Endothelial cell of umbilical vein (primary cell): ENCODE measurements at regions not wholly inside any gene's neighbourhood (a gene's known extent, or its start where the extent isn't known, plus 50 kb on each side); places are given as distances from the start of the nearest gene placed in this dataset.

ENCODE experiments used
- BruUV-seq: library from RNA; stranded (reverse); fragments of 400-500 nt; replicated peaks from 2 replicates; lab custom pipeline; 2021; lab: Mats Ljungman, UMichigan
- CTCF ChIA-PET: fragments of 300-600, 350-600 bp; sonication (Branson Sonifier 250); formaldehyde crosslinking; loops from one replicate; lab custom pipeline; 2021; ENCODE audit warnings: antibody characterized with exemption, inconsistent platforms; lab: Charles Lee
- POLR2A ChIA-PET: fragments of 300-600, 350-600 bp; sonication (Branson Sonifier 250); formaldehyde crosslinking; loops from one replicate; lab custom pipeline; 2021; ENCODE audit warnings: antibody characterized with exemption, inconsistent platforms; lab: Charles Lee
- DNase-seq: peaks from one replicate; pipeline ENCODE4 v3.0.0-alpha.2; 2011; ENCODE audit warnings: low read depth, low spot score
- FAIRE-seq: peaks from 2 replicates; lab custom pipeline; 2011; peaks lifted over from hg19 to GRCh38; lab: Jason Lieb, UNC
- H2AFZ ChIP-seq: 2 replicates; pipeline ENCODE4 v1.6.0; 2012; ENCODE audit warnings: low read depth, low read length, control low read depth, inconsistent platforms
- H3K27ac ChIP-seq: 2 replicates; pipeline ENCODE4 v1.5.1; 2011; ENCODE audit warnings: low read depth, mild to moderate bottlenecking, control low read depth, low read length, moderate library complexity; ENCODE audit not compliant: insufficient read depth
- H3K27me3 ChIP-seq, 2 experiments: 2 replicates each; pipeline versions ENCODE4 v1.6.0 to v1.6.1; 2011; ENCODE audit warnings: low read length in 2 of 2, mixed read lengths in 1 of 2; ENCODE audit not compliant: control insufficient read depth in 2 of 2, insufficient read depth in 2 of 2
- H3K36me3 ChIP-seq, 2 experiments: 2 replicates in 1 of 2; 3 replicates in 1 of 2; pipeline ENCODE4 v1.5.1; 2011; ENCODE audit warnings: low read length in 2 of 2, mild to moderate bottlenecking in 1 of 2, moderate library complexity in 1 of 2; ENCODE audit not compliant: control insufficient read depth in 2 of 2, insufficient read depth in 2 of 2; ENCODE audit errors: extremely low read depth in 1 of 2
- H3K4me1 ChIP-seq: 3 replicates; pipeline ENCODE4 v1.5.1; 2011; ENCODE audit warnings: mild to moderate bottlenecking, low read length; ENCODE audit not compliant: control insufficient read depth, insufficient read depth; ENCODE audit errors: extremely low read depth
- H3K4me2 ChIP-seq: 2 replicates; pipeline ENCODE4 v1.6.1; 2011; ENCODE audit warnings: low read length, control low read depth, mixed read lengths; ENCODE audit not compliant: insufficient read depth
- H3K4me3 ChIP-seq, 3 experiments: fragments of 200-600 bp in 1 of 3; sonication (generic), shearing (Covaris generic) in 1 of 3; replicated peaks in 1 of 3; 2 replicates each; pipeline ENCODE4 v1.5.1; 2011 to 2016; ENCODE audit warnings: control low read depth in 3 of 3, low read length in 3 of 3, mild to moderate bottlenecking in 2 of 3, inconsistent platforms in 1 of 3, low read depth in 1 of 3, moderate library complexity in 1 of 3; ENCODE audit not compliant: insufficient read depth in 1 of 3
- H3K79me2 ChIP-seq: 2 replicates; pipeline ENCODE4 v1.6.0; 2012; ENCODE audit warnings: low read length, inconsistent platforms; ENCODE audit not compliant: control insufficient read depth, insufficient read depth
- H3K9ac ChIP-seq: replicated peaks from 2 replicates; pipeline ENCODE3; 2011; ENCODE audit warnings: low read length, control low read depth; ENCODE audit not compliant: insufficient read depth; ENCODE audit errors: extremely low read depth
- H3K9me1 ChIP-seq: replicated peaks from 3 replicates; pipeline ENCODE4 v1.6.0; 2011; ENCODE audit warnings: mild to moderate bottlenecking, low read length; ENCODE audit not compliant: control insufficient read depth, insufficient read depth; ENCODE audit errors: extremely low read depth
- H3K9me3 ChIP-seq: replicated peaks from 2 replicates; pipeline ENCODE4 v1.5.1; 2012; ENCODE audit warnings: low read length, inconsistent platforms; ENCODE audit not compliant: control insufficient read depth, insufficient read depth
- H4K20me1 ChIP-seq: replicated peaks from 2 replicates; pipeline ENCODE3; 2011; ENCODE audit warnings: mild to moderate bottlenecking, low read length; ENCODE audit not compliant: control insufficient read depth, insufficient read depth; ENCODE audit errors: extremely low read depth
- EZH2 ChIP-seq: IDR thresholded peaks from 2 replicates; pipeline ENCODE4 v1.6.1; 2012; ENCODE audit warnings: borderline replicate concordance, low read depth, mild to moderate bottlenecking, moderate library complexity, low read length, inconsistent platforms; ENCODE audit not compliant: severe bottlenecking
- FOS ChIP-seq: IDR thresholded peaks from 2 replicates; pipeline ENCODE4 v1.6.1; 2011; ENCODE audit warnings: mild to moderate bottlenecking, low read length, moderate library complexity, borderline replicate concordance; ENCODE audit not compliant: insufficient read depth
- GATA2 ChIP-seq: IDR thresholded peaks from 2 replicates; pipeline ENCODE4 v1.7.0; 2011; ENCODE audit warnings: low read depth, mild to moderate bottlenecking, moderate library complexity, mixed read lengths, low read length; ENCODE audit not compliant: insufficient read length, insufficient read depth
- JUN ChIP-seq: IDR thresholded peaks from 2 replicates; pipeline ENCODE4 v1.6.1; 2011; ENCODE audit warnings: borderline replicate concordance, low read depth; ENCODE audit not compliant: insufficient read length, insufficient read depth
- MYC ChIP-seq: IDR thresholded peaks from one replicate; pipeline ENCODE4 v1.6.1; 2011; ENCODE audit warnings: mild to moderate bottlenecking, low read depth, low read length
- POLR2A ChIP-seq: IDR thresholded peaks from 2 replicates; pipeline ENCODE4 v1.6.1; 2012; ENCODE audit warnings: low read depth, mild to moderate bottlenecking, control low read depth, low read length
- POLR2AphosphoS5 ChIP-seq: IDR thresholded peaks from 2 replicates; pipeline ENCODE4 v1.6.1; 2012; ENCODE audit warnings: low read depth, mild to moderate bottlenecking, control low read depth, low read length, moderate library complexity; ENCODE audit not compliant: insufficient read depth
- dilution Hi-C: fragments of 300-500 bp; cut with MboI; formaldehyde crosslinking; loops from one replicate; pipeline ENCODE4 v1.15.0; 2019; ENCODE audit warnings: low sequenced_read_pairs; ENCODE audit not compliant: extremely low pct_ligation_motif_present
- intact Hi-C: fragments of 100-400 bp; cut with micrococcal nuclease; formaldehyde crosslinking; loops from one replicate; pipeline ENCODE4 v1.10.0; 2022
- TF ChIP-seq, protein P1 (sequence below): IDR thresholded peaks from 2 replicates; pipeline ENCODE4 v1.6.1; 2011; ENCODE audit not compliant: insufficient read depth, insufficient read length
- TF ChIP-seq, protein P2 (sequence below), 2 donors: IDR thresholded peaks; 1 replicate in 1 of 2; 2 replicates in 1 of 2; pipeline ENCODE4 v1.5.1; 2011; ENCODE audit warnings: low read length in 2 of 2, mild to moderate bottlenecking in 2 of 2, moderate library complexity in 2 of 2, control low read depth in 1 of 2, inconsistent platforms in 1 of 2, low read depth in 1 of 2; ENCODE audit not compliant: insufficient read depth in 1 of 2; ENCODE audit errors: extremely low read depth in 1 of 2

DNA sequence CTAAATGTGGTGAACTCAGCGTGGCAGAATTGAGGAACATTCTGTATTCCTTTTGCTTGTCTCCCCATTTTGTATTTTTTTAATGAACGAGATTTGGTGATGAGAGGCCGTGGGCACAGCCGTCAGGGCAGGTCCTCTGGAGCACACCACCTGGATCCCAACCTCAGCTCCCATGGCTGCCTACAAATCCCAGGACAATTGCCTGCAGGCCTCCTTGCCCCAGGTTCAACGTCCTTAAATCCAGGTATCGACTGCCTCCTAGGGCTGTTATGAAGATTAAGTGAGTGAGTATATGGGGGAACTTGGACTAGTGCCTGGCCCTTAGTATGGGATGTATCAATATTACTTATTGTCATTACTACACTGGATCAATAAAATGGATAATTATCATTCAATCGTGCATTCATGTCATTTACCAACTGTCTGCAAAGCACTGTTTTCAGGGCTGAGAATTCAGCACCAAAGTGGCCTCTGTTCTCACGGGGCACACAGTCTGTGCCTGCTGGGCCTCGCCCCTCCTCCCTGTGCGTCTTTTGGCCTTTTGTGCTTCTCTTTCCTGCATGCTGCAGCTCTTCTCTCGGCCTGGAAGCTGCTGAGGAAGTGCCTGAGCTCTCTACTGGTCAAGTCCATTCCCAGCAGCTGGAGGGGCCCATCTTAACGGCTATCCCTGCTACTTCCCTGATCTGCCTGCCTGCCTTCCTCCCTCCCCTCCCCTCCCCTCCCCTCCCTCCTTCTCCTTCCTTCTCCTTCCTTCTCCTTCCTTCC is 1343.7 kb downstream of the BRD1 start:
- dilution Hi-C loops (no loop called here), intact Hi-C loops (loop anchor here (10.0 kb wide), 1 partner anchor 1689 kb away; no protein-coding TSS in a partner anchor)
- TF ChIP-seq POLR2A (no peak), GATA2 (no peak), MYC (no peak), POLR2AphosphoS5 (no peak), FOS (no peak), EZH2 (no peak), JUN (no peak)
- TF ChIP-seq, protein P1, sequence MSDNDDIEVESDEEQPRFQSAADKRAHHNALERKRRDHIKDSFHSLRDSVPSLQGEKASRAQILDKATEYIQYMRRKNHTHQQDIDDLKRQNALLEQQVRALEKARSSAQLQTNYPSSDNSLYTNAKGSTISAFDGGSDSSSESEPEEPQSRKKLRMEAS: no peak
- TF ChIP-seq, protein P2, sequence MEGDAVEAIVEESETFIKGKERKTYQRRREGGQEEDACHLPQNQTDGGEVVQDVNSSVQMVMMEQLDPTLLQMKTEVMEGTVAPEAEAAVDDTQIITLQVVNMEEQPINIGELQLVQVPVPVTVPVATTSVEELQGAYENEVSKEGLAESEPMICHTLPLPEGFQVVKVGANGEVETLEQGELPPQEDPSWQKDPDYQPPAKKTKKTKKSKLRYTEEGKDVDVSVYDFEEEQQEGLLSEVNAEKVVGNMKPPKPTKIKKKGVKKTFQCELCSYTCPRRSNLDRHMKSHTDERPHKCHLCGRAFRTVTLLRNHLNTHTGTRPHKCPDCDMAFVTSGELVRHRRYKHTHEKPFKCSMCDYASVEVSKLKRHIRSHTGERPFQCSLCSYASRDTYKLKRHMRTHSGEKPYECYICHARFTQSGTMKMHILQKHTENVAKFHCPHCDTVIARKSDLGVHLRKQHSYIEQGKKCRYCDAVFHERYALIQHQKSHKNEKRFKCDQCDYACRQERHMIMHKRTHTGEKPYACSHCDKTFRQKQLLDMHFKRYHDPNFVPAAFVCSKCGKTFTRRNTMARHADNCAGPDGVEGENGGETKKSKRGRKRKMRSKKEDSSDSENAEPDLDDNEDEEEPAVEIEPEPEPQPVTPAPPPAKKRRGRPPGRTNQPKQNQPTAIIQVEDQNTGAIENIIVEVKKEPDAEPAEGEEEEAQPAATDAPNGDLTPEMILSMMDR (IDR thresholded peaks at IDR 0.05; ENCODE audit: extremely low read depth in 1 of 2, insufficient read depth in 1 of 2, low read depth in 1 of 2, low read length in 2 of 2): no peak
- H2AFZ ChIP-seq: no peak overlapping the region
- no peak for FAIRE-seq
- no peak overlapping the region for H3K4me2 ChIP-seq
- DNase-seq: no peak
- H3K36me3 ChIP-seq: no peaks in the 10 kb centered on the region
- ChIA-PET POLR2A (no interaction called here), CTCF (interaction anchor here (0.9 kb wide), 1 partner anchor 1639 kb away, joined by 3 read pairs; no protein-coding TSS in a partner anchor)
- H3K27ac ChIP-seq: no peak overlapping the region
- H3K4me3 ChIP-seq: no peak overlapping the region
- H4K20me1 ChIP-seq: no peaks in the 10 kb centered on the region
- BruUV-seq: no TSS peak
- H3K9me3 ChIP-seq: no peaks in the 10 kb centered on the region
- H3K4me1 ChIP-seq: no peaks in the 10 kb centered on the region
- no peak overlapping the region for H3K9ac ChIP-seq
- H3K27me3 ChIP-seq: peaks cover 6 to 7% of the 10 kb centered on the region in 2 experiments
- H3K79me2 ChIP-seq: no peaks in the 10 kb centered on the region
- no peaks in the 10 kb centered on the region for H3K9me1 ChIP-seq
